GM23338 (cell line): ENCODE measurements at regions not wholly inside any gene's neighbourhood (a gene's known extent, or its start where the extent isn't known, plus 50 kb on each side); places are given as distances from the start of the nearest gene placed in this dataset.

Experiments
- ATAC-seq: fragments of 200-7000 bp; cut with Tn5 transposase; 3 replicates; pipeline ENCODE4 v1.9.1; 2020
- DNase-seq: peaks from one replicate; pipeline ENCODE4 v3.0.0-alpha.2; 2015; ENCODE audit warnings: low spot score
- H2AFZ ChIP-seq: fragments of 200-600 bp; sonication (generic); 2 replicates; pipeline ENCODE4 v1.8.0; 2016; ENCODE audit warnings: antibody characterized with exemption, mild to moderate bottlenecking, moderate library complexity
- H3F3A ChIP-seq: fragments of 200-600 bp; sonication (generic); replicated peaks from 2 replicates; pipeline ENCODE4 v1.8.0; 2017; ENCODE audit warnings: antibody characterized with exemption, mixed run types, low read depth
- H3K27ac ChIP-seq: fragments of 200-600 bp; sonication (generic); 2 replicates; pipeline ENCODE4 v1.6.1; 2016; ENCODE audit warnings: low read depth
- H3K27me3 ChIP-seq: fragments of 200-600 bp; sonication (generic); 2 replicates; pipeline ENCODE4 v1.8.0; 2016; ENCODE audit warnings: mild to moderate bottlenecking, mixed run types, moderate library complexity; ENCODE audit not compliant: insufficient read depth
- H3K36me3 ChIP-seq: fragments of 200-600 bp; sonication (generic); 2 replicates; pipeline ENCODE4 v1.8.0; 2016; ENCODE audit warnings: mild to moderate bottlenecking; ENCODE audit not compliant: insufficient read depth
- H3K4me1 ChIP-seq: fragments of 200-600 bp; sonication (generic); 2 replicates; pipeline ENCODE4 v1.8.0; 2016; ENCODE audit warnings: mild to moderate bottlenecking, moderate library complexity; ENCODE audit not compliant: insufficient read depth
- H3K4me2 ChIP-seq: fragments of 200-600 bp; sonication (generic); 2 replicates; pipeline ENCODE4 v1.7.1; 2017; ENCODE audit warnings: mixed run types
- H3K4me3 ChIP-seq: fragments of 200-600 bp; sonication (generic); 2 replicates; pipeline ENCODE4 v1.6.1; 2016; ENCODE audit warnings: mixed run types
- H3K79me2 ChIP-seq: fragments of 200-600 bp; sonication (generic); replicated peaks from 2 replicates; pipeline ENCODE4 v1.8.0; 2017; ENCODE audit warnings: mild to moderate bottlenecking; ENCODE audit not compliant: insufficient read depth
- H3K9me2 ChIP-seq: fragments of 200-600 bp; sonication (generic); 2 replicates; pipeline ENCODE4 v1.8.0; 2017; ENCODE audit not compliant: insufficient read depth
- H4K20me1 ChIP-seq: fragments of 200-600 bp; sonication (generic); replicated peaks from 2 replicates; pipeline ENCODE4 v1.8.0; 2017; ENCODE audit warnings: mild to moderate bottlenecking; ENCODE audit not compliant: insufficient read depth
- H3K27ac Mint-ChIP-seq: 2 replicates; pipeline ENCODE4 v1.8.0; 2020; ENCODE audit warnings: inconsistent platforms, mild to moderate bottlenecking, moderate library complexity, mixed read lengths
- H3K27me3 Mint-ChIP-seq: 3 replicates; pipeline ENCODE4 v1.8.0; 2022; ENCODE audit warnings: low read depth, mild to moderate bottlenecking, moderate library complexity, mixed read lengths, inconsistent platforms; ENCODE audit not compliant: insufficient read depth, poor library complexity
- H3K36me3 Mint-ChIP-seq: 3 replicates; pipeline ENCODE4 v1.8.0; 2021; ENCODE audit warnings: low read depth, mild to moderate bottlenecking, inconsistent platforms, moderate library complexity, mixed read lengths
- H3K4me1 Mint-ChIP-seq: 3 replicates; pipeline ENCODE4 v1.8.0; 2020; ENCODE audit warnings: mild to moderate bottlenecking, inconsistent platforms, mixed read lengths
- H3K4me3 Mint-ChIP-seq: 3 replicates; pipeline ENCODE4 v1.8.0; 2021; ENCODE audit warnings: moderate library complexity, mild to moderate bottlenecking, inconsistent platforms, mixed read lengths
- H3K9me3 Mint-ChIP-seq: 3 replicates; pipeline ENCODE4 v1.8.0; 2020; ENCODE audit warnings: moderate library complexity, mild to moderate bottlenecking, inconsistent platforms, mixed read lengths
- CREB1 ChIP-seq: fragments of 250-450 bp; sonication (Bioruptor Pico); IDR thresholded peaks from 2 replicates; pipeline ENCODE4 v1.5.0; 2020; ENCODE audit warnings: low read depth, mild to moderate bottlenecking, moderate library complexity
- CTCF ChIP-seq, 2 experiments: fragments of 200-600 bp in 1 of 2; sonication (generic) in 1 of 2; conservative IDR thresholded peaks; 2 replicates each; pipeline versions ENCODE4 v1.5.1 to v1.6.1; 2016 to 2017; ENCODE audit warnings: antibody characterized with exemption in 2 of 2, low read depth in 2 of 2, mild to moderate bottlenecking in 2 of 2, moderate library complexity in 1 of 2
- ETS1 ChIP-seq: IDR thresholded peaks from 2 replicates; pipeline ENCODE4 v1.6.1; 2016; ENCODE audit warnings: antibody characterized with exemption
- EZH2 ChIP-seq: fragments of 200-600 bp; sonication (generic); IDR thresholded peaks from one replicate; pipeline ENCODE4 v1.8.0; 2017; ENCODE audit warnings: antibody characterized with exemption, mild to moderate bottlenecking, low read depth; ENCODE audit not compliant: unreplicated experiment
- EZH2phosphoT487 ChIP-seq: fragments of 200-600 bp; sonication (generic); IDR thresholded peaks from one replicate; pipeline ENCODE4 v1.8.1; 2018; ENCODE audit warnings: antibody characterized with exemption; ENCODE audit not compliant: unreplicated experiment
- JUNB ChIP-seq: IDR thresholded peaks from one replicate; pipeline ENCODE4 v1.6.1; 2016; ENCODE audit warnings: antibody characterized with exemption; ENCODE audit not compliant: unreplicated experiment
- NANOG ChIP-seq: IDR thresholded peaks from 2 replicates; pipeline ENCODE4 v1.6.1; 2016; ENCODE audit warnings: antibody characterized with exemption, borderline replicate concordance
- POLR2AphosphoS5 ChIP-seq: IDR thresholded peaks from 2 replicates; pipeline ENCODE4 v1.6.1; 2016; ENCODE audit warnings: antibody characterized with exemption, low read depth
- REST ChIP-seq: IDR thresholded peaks from one replicate; pipeline ENCODE4 v1.6.1; 2018; ENCODE audit warnings: antibody characterized with exemption; ENCODE audit not compliant: unreplicated experiment
- STAT1 ChIP-seq: IDR thresholded peaks from one replicate; pipeline ENCODE4 v1.6.1; 2016; ENCODE audit warnings: antibody characterized with exemption; ENCODE audit not compliant: unreplicated experiment
- ZNF114 ChIP-seq: fragments of 250-450 bp; sonication (Bioruptor Pico); IDR thresholded peaks from 2 replicates; pipeline ENCODE4 v1.5.0; 2020; ENCODE audit warnings: mild to moderate bottlenecking, moderate library complexity

DNA sequence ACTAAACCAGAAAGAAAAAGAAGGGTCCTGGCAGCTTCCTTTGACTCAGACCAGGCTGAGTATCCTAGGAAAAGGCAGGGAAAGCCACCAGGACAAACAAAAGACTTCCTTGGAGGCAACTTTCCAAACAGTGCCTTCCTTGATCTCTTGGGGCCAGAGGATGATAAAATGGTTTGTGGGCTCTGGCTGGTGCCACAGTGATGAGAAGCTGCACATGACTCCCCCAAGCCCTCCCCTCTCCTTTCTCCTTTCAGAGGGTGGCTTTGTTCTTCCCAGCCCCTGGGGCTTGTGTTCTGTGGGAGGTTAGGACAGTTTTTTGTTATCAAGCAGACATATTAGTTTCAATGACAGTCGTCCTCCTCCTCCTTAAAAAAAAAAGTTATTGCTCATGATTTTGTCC lies 183.2 kb downstream of the SEM1 start:
- peak overlapping the region; percentile 80; the same call in 1 of the 2 replicates for H2AFZ ChIP-seq
- no peaks in the 10 kb centered on the region for H3K36me3 Mint-ChIP-seq
- no peaks in the 10 kb centered on the region for H4K20me1 ChIP-seq
- H3K4me2 ChIP-seq, result no peak overlapping the region
- DNase-seq (no peak), ATAC-seq (no peak)
- H3K27me3 Mint-ChIP-seq, result peaks cover 1% of the 10 kb centered on the region
- H3K4me3 Mint-ChIP-seq, result no peak overlapping the region
- no peak overlapping the region for H3K4me3 ChIP-seq
- H3K9me2 ChIP-seq, result peaks cover 11% of the 10 kb centered on the region; the same call in 1 of the 2 replicates
- no peaks in the 10 kb centered on the region for H3K9me3 Mint-ChIP-seq
- H3F3A ChIP-seq, result no peaks in the 10 kb centered on the region
- peaks cover 3% of the 10 kb centered on the region; the same call in 1 of the 3 replicates for H3K4me1 Mint-ChIP-seq
- H3K36me3 ChIP-seq, result no peaks in the 10 kb centered on the region
- H3K79me2 ChIP-seq, result no peaks in the 10 kb centered on the region
- no peaks in the 10 kb centered on the region for H3K4me1 ChIP-seq
- no peak overlapping the region for H3K27ac Mint-ChIP-seq
- no peak for TF ChIP-seq EZH2
- H3K27me3 ChIP-seq, result no peaks in the 10 kb centered on the region
- H3K27ac ChIP-seq, result no peak overlapping the region

DNA sequence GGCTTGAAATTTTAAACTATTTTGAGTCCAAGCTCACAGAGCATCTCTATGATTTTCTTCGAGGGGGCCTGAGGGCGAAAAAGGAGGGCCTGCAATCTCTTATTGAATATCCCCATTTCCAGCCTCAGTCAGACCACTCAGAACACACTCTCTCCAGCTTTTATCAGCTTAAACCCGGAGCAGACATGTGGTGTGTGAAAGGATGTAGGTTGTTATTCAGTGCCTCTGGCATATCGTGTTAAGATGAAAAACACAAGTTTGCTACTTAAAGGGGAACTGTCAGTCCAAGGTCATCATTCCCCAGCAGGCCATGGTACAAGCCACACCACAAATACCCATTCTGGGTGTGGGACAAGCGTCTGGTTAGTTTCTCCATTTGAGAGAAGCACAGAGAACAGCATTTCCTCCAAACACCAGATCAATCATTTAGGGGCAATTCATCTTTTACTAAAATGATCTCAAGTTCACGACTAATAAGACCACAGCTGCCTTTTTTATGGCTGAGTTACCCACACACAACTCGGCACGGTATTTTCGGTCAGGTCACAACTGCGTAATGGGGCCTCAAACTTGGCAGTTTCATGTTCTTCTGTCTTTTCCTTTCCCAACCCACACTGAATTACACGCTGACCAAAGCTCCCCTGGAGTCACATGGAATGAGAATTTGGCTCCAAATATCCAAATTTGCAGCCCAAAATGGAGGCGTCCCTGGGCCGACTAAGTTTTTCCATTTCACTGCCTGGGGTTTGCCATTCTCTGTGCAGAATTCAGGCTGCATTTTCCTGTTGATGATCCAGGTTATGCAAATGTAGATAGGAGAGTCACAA lies 188.4 kb downstream of the SEM1 start:
- H3K4me1 ChIP-seq, result no peaks in the 10 kb centered on the region
- no peak for ATAC-seq
- peak overlapping the region; percentile 52; the same call in 1 of the 2 replicates for H2AFZ ChIP-seq
- H3K4me3 ChIP-seq, result no peak overlapping the region
- no peaks in the 10 kb centered on the region for H3K36me3 ChIP-seq
- DNase-seq, result no peak
- peaks cover 1% of the 10 kb centered on the region; the same call in 1 of the 3 replicates for H3K4me1 Mint-ChIP-seq
- no peak overlapping the region for H3K27ac Mint-ChIP-seq
- H3K27me3 Mint-ChIP-seq, result peaks cover 1% of the 10 kb centered on the region
- no peaks in the 10 kb centered on the region for H3F3A ChIP-seq
- no peak overlapping the region for H3K4me2 ChIP-seq
- no peak overlapping the region for H3K4me3 Mint-ChIP-seq
- H3K27ac ChIP-seq, result no peak overlapping the region
- no peaks in the 10 kb centered on the region for H3K79me2 ChIP-seq
- no peaks in the 10 kb centered on the region for H3K9me2 ChIP-seq
- H3K36me3 Mint-ChIP-seq, result no peaks in the 10 kb centered on the region
- H3K9me3 Mint-ChIP-seq, result no peaks in the 10 kb centered on the region
- no peaks in the 10 kb centered on the region for H3K27me3 ChIP-seq
- H4K20me1 ChIP-seq, result no peaks in the 10 kb centered on the region
- TF ChIP-seq CTCF (conservative IDR thresholded peaks at IDR 0.05; ENCODE audit: low read depth in 2 of 2) (no peak), EZH2phosphoT487 (no peak), ZNF114 (CRISPR knock-in tag) (no peak), EZH2 (no peak), JUNB (no peak), STAT1 (no peak)

GRCh38 chr7:96508371-96508770 lies 186.5 kb upstream of the SLC25A13 start:
- no peak overlapping the region for H3K27ac Mint-ChIP-seq
- Histone ChIP-seq H3K27ac (no peak overlapping the region), H3K4me2 (no peak overlapping the region), H3K4me3 (no peak overlapping the region), H2AFZ (no peak overlapping the region), H3K9me2 (no peaks in the 10 kb centered on the region), H3K79me2 (no peaks in the 10 kb centered on the region), H4K20me1 (no peaks in the 10 kb centered on the region), H3K4me1 (peaks cover 8% of the 10 kb centered on the region; the same call in 1 of the 2 replicates), H3F3A (no peaks in the 10 kb centered on the region), H3K36me3 (no peaks in the 10 kb centered on the region), H3K27me3 (no peaks in the 10 kb centered on the region)
- H3K27me3 Mint-ChIP-seq, result no peaks in the 10 kb centered on the region
- H3K36me3 Mint-ChIP-seq, result no peaks in the 10 kb centered on the region
- no peaks in the 10 kb centered on the region for H3K9me3 Mint-ChIP-seq
- H3K4me1 Mint-ChIP-seq, result peaks cover 7% of the 10 kb centered on the region; the same call in 2 of the 3 replicates
- DNase-seq (no peak), ATAC-seq (no peak)
- no peak overlapping the region for H3K4me3 Mint-ChIP-seq
- TF ChIP-seq REST, result no peak
- TF ChIP-seq STAT1, result no peak
- no peak for TF ChIP-seq NANOG
- no peak for TF ChIP-seq ETS1
- TF ChIP-seq EZH2, result no peak
- TF ChIP-seq EZH2phosphoT487, result no peak
- no peak for TF ChIP-seq POLR2AphosphoS5
- TF ChIP-seq JUNB, result no peak
- no peak for TF ChIP-seq CREB1
- TF ChIP-seq ZNF114 (CRISPR knock-in tag), result no peak
